ENCODE measurements at regions not wholly inside any gene's neighbourhood (a gene's known extent, or its start where the extent isn't known, plus 50 kb on each side); places are given as distances from the start of the nearest gene placed in this dataset.
"Not testable (repeated sequence)": the region's sequence is repeated elsewhere in the genome, so short reads cannot be mapped to it uniquely, and the experiment has no call there.

GRCh38 chr13:112267660-112268059 is 108.5 kb upstream of the SPACA7 start:
- Histone ChIP-seq H3K9ac (ENCODE audit: insufficient read depth, low read length, poor library complexity, severe bottlenecking) (no peak overlapping the region), H3K9me3 (replicated peaks in 1 of 2; ENCODE audit: control insufficient read depth in 1 of 2, insufficient read depth in 1 of 2, low read length in 2 of 2) (no peaks in the 10 kb centered on the region), H3K27me3 (ENCODE audit: control insufficient read depth in 2 of 2, insufficient read depth in 2 of 2, low read length in 2 of 2) (no peaks in the 10 kb centered on the region), H3K4me3 (replicated peaks in 1 of 3; ENCODE audit: low read depth in 2 of 3, low read length in 3 of 3) (no peak overlapping the region), H3K36me3 (replicated peaks in 1 of 2; ENCODE audit: control insufficient read depth in 1 of 2, insufficient read depth in 2 of 2, low read length in 2 of 2) (no peaks in the 10 kb centered on the region), H2AFZ (ENCODE audit: insufficient read depth, low read depth, low read length, poor library complexity, severe bottlenecking) (no peak overlapping the region), H4K20me1 (ENCODE audit: insufficient read depth, low read length) (no peaks in the 10 kb centered on the region), H3K4me2 (replicated peaks; ENCODE audit: extremely low read depth, low read length, poor library complexity, severe bottlenecking) (no peak overlapping the region), H3K79me2 (ENCODE audit: insufficient read depth, low read length) (no peaks in the 10 kb centered on the region), H3K27ac (ENCODE audit: low read depth in 1 of 2, low read length in 2 of 2) (no peak overlapping the region), H3K4me1 (ENCODE audit: control insufficient read depth in 1 of 2, insufficient read depth in 2 of 2, low read length in 2 of 2) (no peaks in the 10 kb centered on the region)
- no CpG with 5 or more reads among the region's 3 CpGs for WGBS (ENCODE audit: insufficient coverage)
- no peak overlapping the region for H3K4me3 Mint-ChIP-seq
- peaks cover 0 to 5% (median 3%) of the 10 kb centered on the region in 7 donors for H3K9me3 Mint-ChIP-seq
- H3K36me3 Mint-ChIP-seq, result no peaks in the 10 kb centered on the region
- H3K4me1 Mint-ChIP-seq, result no peaks in the 10 kb centered on the region
- H3K27ac Mint-ChIP-seq, result no peak overlapping the region
- H3K27me3 Mint-ChIP-seq (ENCODE audit: low read depth in 3 of 3), result peaks cover 1 to 5% (median 5%) of the 10 kb centered on the region in 3 donors
- intact Hi-C loops (cut with micrococcal nuclease), result no loop called here
- TF ChIP-seq CTCF (IDR thresholded peaks at IDR 0.05), result no peak
- no peak for DNase-seq

- Histone ChIP-seq H3K27ac (ENCODE audit: low read depth in 1 of 2, low read length in 2 of 2) (no peak overlapping the region), H3K4me3 (replicated peaks in 1 of 3; ENCODE audit: low read depth in 2 of 3, low read length in 3 of 3) (no peak overlapping the region), H4K20me1 (ENCODE audit: insufficient read depth, low read length) (no peaks in the 10 kb centered on the region), H2AFZ (ENCODE audit: insufficient read depth, low read depth, low read length, poor library complexity, severe bottlenecking) (no peak overlapping the region), H3K4me1 (ENCODE audit: control insufficient read depth in 1 of 2, insufficient read depth in 2 of 2, low read length in 2 of 2) (no peaks in the 10 kb centered on the region), H3K36me3 (replicated peaks in 1 of 2; ENCODE audit: control insufficient read depth in 1 of 2, insufficient read depth in 2 of 2, low read length in 2 of 2) (no peaks in the 10 kb centered on the region), H3K4me2 (replicated peaks; ENCODE audit: extremely low read depth, low read length, poor library complexity, severe bottlenecking) (no peak overlapping the region), H3K9me3 (replicated peaks in 1 of 2; ENCODE audit: control insufficient read depth in 1 of 2, insufficient read depth in 1 of 2, low read length in 2 of 2) (peaks cover 0 to 2% of the 10 kb centered on the region in 2 donors), H3K79me2 (ENCODE audit: insufficient read depth, low read length) (no peaks in the 10 kb centered on the region), H3K9ac (ENCODE audit: insufficient read depth, low read length, poor library complexity, severe bottlenecking) (no peak overlapping the region), H3K27me3 (ENCODE audit: control insufficient read depth in 2 of 2, insufficient read depth in 2 of 2, low read length in 2 of 2) (no peaks in the 10 kb centered on the region)
- intact Hi-C loops (cut with micrococcal nuclease), result no loop called here
- H3K27ac Mint-ChIP-seq, result no peak overlapping the region
- H3K36me3 Mint-ChIP-seq, result no peaks in the 10 kb centered on the region
- H3K4me3 Mint-ChIP-seq, result no peak overlapping the region
- no CpG with 5 or more reads among the region's 2 CpGs for WGBS (ENCODE audit: insufficient coverage)
- H3K4me1 Mint-ChIP-seq, result no peaks in the 10 kb centered on the region
- DNase-seq, result no peak
- TF ChIP-seq CTCF (IDR thresholded peaks at IDR 0.05), result no peak
- peaks cover 3 to 5% (median 4%) of the 10 kb centered on the region in 3 donors for H3K27me3 Mint-ChIP-seq (ENCODE audit: low read depth in 3 of 3)
- H3K9me3 Mint-ChIP-seq, result peaks cover 0 to 6% (median 3%) of the 10 kb centered on the region in 7 donors
Measured at GRCh38 chr13:112270951-112271350, 105.2 kb upstream of the SPACA7 start.

- H3K27me3 ChIP-seq (ENCODE audit: control insufficient read depth in 2 of 2, insufficient read depth in 2 of 2, low read length in 2 of 2); H3K4me1 ChIP-seq (ENCODE audit: control insufficient read depth in 1 of 2, insufficient read depth in 2 of 2, low read length in 2 of 2); intact Hi-C loops (cut with micrococcal nuclease); H2AFZ ChIP-seq (ENCODE audit: insufficient read depth, low read depth, low read length, poor library complexity, severe bottlenecking); H3K4me3 Mint-ChIP-seq; H3K4me2 ChIP-seq (replicated peaks; ENCODE audit: extremely low read depth, low read length, poor library complexity, severe bottlenecking); H3K27me3 Mint-ChIP-seq (ENCODE audit: low read depth in 3 of 3); H4K20me1 ChIP-seq (ENCODE audit: insufficient read depth, low read length); H3K4me3 ChIP-seq (replicated peaks in 1 of 3; ENCODE audit: low read depth in 2 of 3, low read length in 3 of 3); H3K79me2 ChIP-seq (ENCODE audit: insufficient read depth, low read length); DNase-seq; H3K36me3 Mint-ChIP-seq; H3K4me1 Mint-ChIP-seq; H3K36me3 ChIP-seq (replicated peaks in 1 of 2; ENCODE audit: control insufficient read depth in 1 of 2, insufficient read depth in 2 of 2, low read length in 2 of 2); H3K9ac ChIP-seq (ENCODE audit: insufficient read depth, low read length, poor library complexity, severe bottlenecking); H3K27ac ChIP-seq (ENCODE audit: low read depth in 1 of 2, low read length in 2 of 2); H3K27ac Mint-ChIP-seq; H3K9me3 ChIP-seq (replicated peaks in 1 of 2; ENCODE audit: control insufficient read depth in 1 of 2, insufficient read depth in 1 of 2, low read length in 2 of 2): not testable (repeated sequence)
- peaks cover 0 to 21% (median 11%) of the 10 kb centered on the region in 7 donors for H3K9me3 Mint-ChIP-seq
Measured at GRCh38 chr13:112286733-112287132, 89.4 kb upstream of the SPACA7 start.
